ENCODE measurements at regions not wholly inside any gene's neighbourhood (a gene's known extent, or its start where the extent isn't known, plus 50 kb on each side); places are given as distances from the start of the nearest gene placed in this dataset.

- DNase-seq (ENCODE audit: low read depth): no peak
Observed at GRCh38 chr3:135740211-135740610, 225.3 kb upstream of the PPP2R3A start.

DNA sequence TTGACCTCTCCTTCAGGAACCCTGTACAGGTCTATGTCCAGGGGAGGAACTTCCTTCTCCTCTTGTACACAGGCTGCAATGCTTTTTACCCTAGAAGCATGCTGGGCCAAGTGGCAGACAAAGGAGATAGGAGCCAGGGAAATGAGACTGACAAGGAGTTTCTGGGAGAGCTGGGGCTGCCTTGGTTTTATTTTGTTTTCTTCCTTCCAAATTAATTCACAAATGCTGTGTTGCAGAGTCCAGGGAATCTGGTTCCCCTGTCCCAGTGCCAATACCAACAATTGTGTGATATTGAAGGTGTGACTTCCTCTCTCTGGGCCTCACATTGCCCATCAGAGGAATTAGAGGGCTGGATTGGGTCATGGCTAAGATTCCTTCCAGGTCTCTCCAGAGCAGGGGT, 224.8 kb upstream of the PPP2R3A start:
- DNase-seq (ENCODE audit: low read depth): no peak

- no peak for DNase-seq (ENCODE audit: low read depth)
Observed at GRCh38 chr3:135751991-135752390, 213.5 kb upstream of the PPP2R3A start.

DNA sequence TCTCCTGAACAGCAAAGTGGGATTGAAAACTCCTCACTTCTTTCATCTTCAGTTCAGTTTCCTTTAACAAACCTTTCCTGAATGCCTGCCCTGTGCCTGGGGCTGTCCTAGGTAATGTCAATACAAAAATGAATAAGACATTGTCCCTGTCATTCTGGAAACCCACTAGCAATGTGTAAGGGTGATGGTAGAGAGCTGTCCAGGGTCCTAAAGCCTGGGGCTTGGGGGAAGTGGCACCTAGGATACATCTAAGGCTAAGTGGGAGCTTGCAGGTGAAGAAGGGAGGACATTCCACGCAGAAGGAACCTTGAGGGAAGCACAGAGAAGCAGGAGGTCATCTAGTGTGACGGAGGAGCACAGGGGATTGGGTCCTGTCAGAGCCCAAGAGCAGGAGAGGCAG, 212.7 kb upstream of the PPP2R3A start:
- DNase-seq (ENCODE audit: low read depth): no peak

GRCh38 chr3:135753506-135753905, 212.0 kb upstream of the PPP2R3A start:
- DNase-seq (ENCODE audit: low read depth): no peak

GRCh38 chr3:135755330-135756105, 210.0 kb upstream of the PPP2R3A start:
- DNase-seq (ENCODE audit: low read depth): no peak

GRCh38 chr3:135756106-135756668, 209.3 kb upstream of the PPP2R3A start:
- no peak for DNase-seq (ENCODE audit: low read depth)

- DNase-seq (ENCODE audit: low read depth): no peak
Observed at GRCh38 chr3:135757421-135757820, 208.1 kb upstream of the PPP2R3A start.

DNA sequence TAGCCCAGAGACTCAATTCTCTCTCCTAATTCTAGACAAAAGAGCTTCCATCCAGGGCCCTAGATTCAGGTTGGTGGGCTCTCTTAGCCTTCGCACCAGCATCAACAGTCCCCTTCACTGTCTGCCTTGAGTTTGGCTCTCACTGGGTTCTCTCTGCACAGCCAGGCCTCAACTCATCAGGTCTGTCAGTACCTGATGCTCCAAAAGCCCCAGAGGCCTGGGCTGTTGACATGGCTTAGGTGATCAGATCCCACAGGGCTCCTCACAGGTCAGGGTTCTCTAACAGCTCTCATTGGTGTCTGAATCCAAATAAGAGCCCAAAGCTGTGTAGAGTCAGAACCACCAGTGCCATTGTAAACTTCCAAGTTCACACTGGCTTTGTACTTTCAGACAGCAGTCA, 206.6 kb upstream of the PPP2R3A start:
- DNase-seq (ENCODE audit: low read depth): no peak

GRCh38 chr3:135759651-135760050, 205.9 kb upstream of the PPP2R3A start:
- no peak for DNase-seq (ENCODE audit: low read depth)

- DNase-seq (ENCODE audit: low read depth): no peak
Observed at GRCh38 chr3:135760581-135760980, 204.9 kb upstream of the PPP2R3A start.

GRCh38 chr3:135762188-135762856, 203.2 kb upstream of the PPP2R3A start:
- no peak for DNase-seq (ENCODE audit: low read depth)

DNA sequence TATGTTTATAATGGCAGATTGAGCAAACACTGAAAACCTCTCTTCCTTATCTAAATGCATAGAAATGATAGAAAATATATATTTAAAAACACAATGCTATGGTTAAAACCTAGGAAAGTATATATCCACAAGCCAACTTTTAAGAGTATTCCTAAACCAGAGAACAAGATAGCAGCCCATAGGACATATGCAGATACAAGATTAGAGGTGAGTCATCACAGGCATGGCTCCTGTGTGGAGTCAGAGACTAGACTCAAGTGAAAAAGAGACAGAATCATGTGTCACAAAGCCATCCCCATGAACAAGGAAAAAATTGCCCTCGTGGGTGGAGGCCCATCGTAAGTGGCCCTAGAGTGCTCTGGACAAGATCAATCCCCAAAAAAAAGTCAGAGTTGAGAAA, 199.4 kb upstream of the PPP2R3A start:
- no peak for DNase-seq (ENCODE audit: low read depth)

DNA sequence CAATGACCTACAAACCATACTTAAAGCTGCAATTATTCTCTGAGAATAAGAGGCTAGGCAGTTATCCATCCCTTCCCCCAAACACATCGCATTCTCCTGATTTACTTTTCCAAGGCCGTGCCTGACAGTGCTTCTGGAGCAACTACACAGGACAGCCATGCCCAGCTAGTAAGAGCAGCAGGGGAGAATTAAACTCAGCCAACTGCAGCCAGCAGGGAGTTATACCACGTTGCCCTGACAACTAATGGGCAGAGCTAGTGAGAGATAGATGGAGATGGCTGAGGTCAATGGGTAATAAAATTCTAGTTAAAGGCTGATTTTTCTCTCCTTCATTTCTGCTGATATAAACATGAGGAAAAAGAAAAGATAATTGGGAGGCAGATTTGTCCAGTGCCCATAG, 193.8 kb upstream of the PPP2R3A start:
- no peak for DNase-seq (ENCODE audit: low read depth)

- DNase-seq (ENCODE audit: low read depth): no peak
Observed at GRCh38 chr3:135779024-135779423, 186.5 kb upstream of the PPP2R3A start.

- DNase-seq (ENCODE audit: low read depth): no peak
Observed at GRCh38 chr3:135779590-135780235, 185.8 kb upstream of the PPP2R3A start.

DNA sequence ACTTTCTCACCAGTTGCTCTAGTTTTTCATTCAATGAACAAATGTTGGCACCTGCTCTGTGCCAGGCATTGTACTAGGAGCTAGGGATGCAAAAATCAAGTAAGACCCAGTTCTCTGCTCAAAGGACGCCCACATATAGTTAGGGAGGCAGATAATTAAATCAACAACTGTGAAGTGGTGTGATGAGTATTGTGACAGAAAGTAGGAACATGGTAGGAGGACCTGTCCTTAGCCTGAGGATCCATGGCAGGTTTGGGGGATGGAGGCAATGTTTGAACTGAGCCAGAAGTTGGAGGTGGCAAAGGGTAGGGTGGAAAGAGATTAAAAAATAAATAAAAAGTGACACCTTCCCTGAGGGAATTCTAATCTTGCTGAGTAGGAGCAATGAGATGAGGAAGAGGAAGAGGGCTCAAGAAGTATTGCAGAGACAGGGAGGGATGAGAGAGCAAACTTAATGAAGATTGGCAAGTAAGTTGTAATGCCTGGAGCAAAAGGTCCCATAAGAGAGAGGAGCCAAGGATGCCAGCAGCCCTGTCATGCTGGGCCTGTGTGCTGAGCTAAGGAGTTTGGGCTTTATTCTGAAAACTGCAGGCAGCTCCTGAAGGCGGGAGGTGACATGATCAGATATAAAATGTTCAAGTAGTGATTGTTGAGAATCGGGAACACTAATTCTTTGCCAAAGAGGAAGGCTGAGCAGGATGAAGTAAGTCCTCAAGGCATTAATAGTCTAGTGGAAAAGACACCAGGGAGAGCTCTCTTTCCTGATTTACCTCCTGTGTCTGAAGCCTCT, 184.3 kb upstream of the PPP2R3A start:
- no peak for DNase-seq (ENCODE audit: low read depth)

- DNase-seq (ENCODE audit: low read depth): no peak
Observed at GRCh38 chr3:135784557-135784956, 181.0 kb upstream of the PPP2R3A start.

DNA sequence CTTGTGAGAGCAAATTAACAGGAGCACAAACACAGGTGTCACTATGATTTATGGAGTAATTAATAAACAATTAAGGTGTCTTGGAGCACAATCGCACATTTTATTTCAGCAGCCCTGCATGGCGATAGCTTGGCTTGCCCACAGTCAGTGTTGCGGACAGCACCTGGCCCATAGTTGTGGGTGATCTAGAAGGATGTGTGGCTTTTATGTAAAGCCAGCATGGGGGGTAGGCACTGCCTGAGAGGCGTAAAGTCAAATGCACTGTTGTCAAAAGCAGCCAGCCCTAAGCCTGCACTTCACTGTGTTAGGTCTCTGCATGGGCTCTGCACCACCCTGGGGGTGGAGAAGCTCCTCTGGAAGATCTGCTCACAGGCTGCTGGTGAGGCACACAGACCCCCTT, 177.4 kb upstream of the PPP2R3A start:
- no peak for DNase-seq (ENCODE audit: low read depth)

DNA sequence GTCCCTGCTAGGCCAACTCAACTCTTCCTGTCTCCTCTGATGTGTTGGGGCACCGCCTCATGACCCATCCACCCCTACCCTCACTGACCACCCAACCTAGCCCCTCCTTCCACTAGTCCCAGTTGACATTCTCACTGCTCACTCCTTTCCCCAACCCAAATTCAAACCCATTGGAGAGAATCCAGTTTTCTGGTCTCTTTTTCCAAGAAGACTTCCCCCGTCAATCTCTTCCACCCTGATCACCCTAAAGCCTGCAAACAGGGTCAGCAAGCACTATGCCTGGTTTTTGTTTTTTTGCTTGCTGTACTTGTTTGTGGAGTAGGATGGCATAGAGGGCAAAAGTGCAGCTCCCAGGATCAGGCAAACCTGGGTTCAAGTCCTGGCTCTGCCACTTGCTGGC, 176.6 kb upstream of the PPP2R3A start:
- DNase-seq (ENCODE audit: low read depth): no peak

DNA sequence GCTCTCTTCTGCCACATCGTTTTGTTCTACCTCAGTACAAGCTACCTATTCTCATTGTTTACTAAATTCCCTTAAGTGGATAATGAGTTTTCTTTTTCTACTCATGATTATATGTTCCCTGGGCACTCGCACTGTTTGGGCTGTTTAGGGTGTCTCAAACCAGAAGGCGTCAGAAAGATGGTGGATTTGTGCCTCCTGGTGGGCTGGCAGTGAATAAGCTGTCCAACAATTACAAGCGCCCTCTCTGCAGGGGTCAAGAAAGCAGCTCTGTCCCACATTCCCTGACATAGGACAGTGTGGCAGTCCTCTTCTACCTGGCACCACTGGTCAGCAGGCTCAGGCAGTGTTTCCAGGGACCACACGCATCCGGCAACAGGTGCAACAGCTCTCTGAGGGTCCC, 173.4 kb upstream of the PPP2R3A start:
- no peak for DNase-seq (ENCODE audit: low read depth)

DNA sequence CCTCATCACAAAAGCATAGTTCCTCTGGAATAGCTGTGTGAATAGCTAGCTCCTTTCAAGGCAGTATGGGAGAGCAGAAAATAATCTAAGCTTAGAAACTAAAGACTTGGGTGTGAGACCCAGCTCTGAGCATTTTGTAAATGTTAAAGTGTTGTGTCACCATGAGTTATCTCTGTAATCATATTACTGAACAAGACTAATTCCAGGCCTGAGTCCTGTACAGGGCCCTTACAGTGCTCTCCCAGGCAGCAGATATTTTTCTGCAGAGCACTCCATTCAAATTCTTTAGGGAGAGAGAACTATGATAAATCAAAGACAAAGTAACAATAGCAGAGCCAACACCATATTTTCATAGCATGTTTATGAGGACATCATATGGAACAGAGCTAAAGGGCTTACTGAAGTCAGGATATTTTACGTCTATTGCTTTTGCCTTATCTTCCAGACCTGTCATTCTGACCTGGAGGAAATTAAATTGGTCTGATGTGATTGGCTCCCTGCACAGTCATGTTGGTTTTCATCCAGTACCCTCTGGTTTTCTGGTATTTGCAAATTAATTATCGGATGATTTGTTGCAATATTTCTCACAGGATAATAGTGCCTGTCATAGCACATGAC, 172.6 kb upstream of the PPP2R3A start:
- no peak for DNase-seq (ENCODE audit: low read depth)

Measured in fibroblast of the conjunctiva (primary cell).